CD8-positive, alpha-beta memory T cell (primary cell): ENCODE measurements at regions not wholly inside any gene's neighbourhood (a gene's known extent, or its start where the extent isn't known, plus 50 kb on each side); places are given as distances from the start of the nearest gene placed in this dataset.

Experiments
- CTCF ChIA-PET: fragments of 350-600 bp; sonication (Branson Sonifier 250); formaldehyde crosslinking; loops from one replicate; lab custom pipeline; 2021; ENCODE audit warnings: antibody characterized with exemption; lab: Charles Lee
- POLR2A ChIA-PET: fragments of 350-600 bp; sonication (Branson Sonifier 250); formaldehyde crosslinking; loops from one replicate; lab custom pipeline; 2021; ENCODE audit warnings: antibody characterized with exemption; lab: Charles Lee
- DNase-seq, 5 donors: peaks; one replicate each; pipeline versions ENCODE4 v3.0.0 to v3.0.0-alpha.2; 2020 to 2022; ENCODE audit warnings: mixed read lengths in 1 of 5
- H3K27ac ChIP-seq: one replicate; pipeline ENCODE4 v1.7.0; 2013; ENCODE audit warnings: low read depth, mild to moderate bottlenecking, low read length, moderate library complexity
- H3K27me3 ChIP-seq: 2 replicates; pipeline ENCODE4 v1.7.0; 2013; ENCODE audit warnings: low read length, mild to moderate bottlenecking; ENCODE audit not compliant: insufficient read depth, poor library complexity, severe bottlenecking
- H3K36me3 ChIP-seq: 2 replicates; pipeline ENCODE4 v1.7.0; 2013; ENCODE audit warnings: mild to moderate bottlenecking, low read length, moderate library complexity; ENCODE audit not compliant: insufficient read depth
- H3K4me1 ChIP-seq: 2 replicates; pipeline ENCODE4 v1.7.0; 2013; ENCODE audit warnings: mild to moderate bottlenecking, low read length, moderate library complexity; ENCODE audit not compliant: insufficient read depth
- H3K4me3 ChIP-seq: 2 replicates; pipeline ENCODE4 v1.7.0; 2013; ENCODE audit warnings: mild to moderate bottlenecking, low read length
- H3K9me3 ChIP-seq: 2 replicates; pipeline ENCODE4 v1.7.0; 2013; ENCODE audit warnings: mild to moderate bottlenecking, low read length
- H3K27ac Mint-ChIP-seq, 8 donors: one replicate each; pipeline ENCODE4 v1.8.0; 2020 to 2021; ENCODE audit warnings: mixed read lengths in 8 of 8, mild to moderate bottlenecking in 6 of 8, inconsistent platforms in 3 of 8, moderate library complexity in 3 of 8
- H3K27me3 Mint-ChIP-seq, 2 donors: one replicate each; pipeline ENCODE4 v1.8.0; 2020 to 2021; ENCODE audit warnings: mixed read lengths in 2 of 2, mild to moderate bottlenecking in 1 of 2, moderate library complexity in 1 of 2
- H3K36me3 Mint-ChIP-seq, 3 donors: one replicate each; pipeline ENCODE4 v1.8.0; 2020 to 2021; ENCODE audit warnings: mixed read lengths in 3 of 3, inconsistent platforms in 1 of 3, mild to moderate bottlenecking in 1 of 3
- H3K4me1 Mint-ChIP-seq, 3 donors: one replicate each; pipeline ENCODE4 v1.8.0; 2020 to 2021; ENCODE audit warnings: mixed read lengths in 3 of 3, inconsistent platforms in 1 of 3, mild to moderate bottlenecking in 1 of 3
- H3K4me3 Mint-ChIP-seq, 7 donors: one replicate each; pipeline ENCODE4 v1.8.0; 2020 to 2021; ENCODE audit warnings: mixed read lengths in 7 of 7, mild to moderate bottlenecking in 6 of 7, moderate library complexity in 4 of 7, inconsistent platforms in 2 of 7
- H3K9me3 Mint-ChIP-seq, 5 donors: one replicate each; pipeline ENCODE4 v1.8.0; 2020 to 2022; ENCODE audit warnings: mixed read lengths in 5 of 5, mild to moderate bottlenecking in 3 of 5, moderate library complexity in 2 of 5, inconsistent platforms in 1 of 5

DNA sequence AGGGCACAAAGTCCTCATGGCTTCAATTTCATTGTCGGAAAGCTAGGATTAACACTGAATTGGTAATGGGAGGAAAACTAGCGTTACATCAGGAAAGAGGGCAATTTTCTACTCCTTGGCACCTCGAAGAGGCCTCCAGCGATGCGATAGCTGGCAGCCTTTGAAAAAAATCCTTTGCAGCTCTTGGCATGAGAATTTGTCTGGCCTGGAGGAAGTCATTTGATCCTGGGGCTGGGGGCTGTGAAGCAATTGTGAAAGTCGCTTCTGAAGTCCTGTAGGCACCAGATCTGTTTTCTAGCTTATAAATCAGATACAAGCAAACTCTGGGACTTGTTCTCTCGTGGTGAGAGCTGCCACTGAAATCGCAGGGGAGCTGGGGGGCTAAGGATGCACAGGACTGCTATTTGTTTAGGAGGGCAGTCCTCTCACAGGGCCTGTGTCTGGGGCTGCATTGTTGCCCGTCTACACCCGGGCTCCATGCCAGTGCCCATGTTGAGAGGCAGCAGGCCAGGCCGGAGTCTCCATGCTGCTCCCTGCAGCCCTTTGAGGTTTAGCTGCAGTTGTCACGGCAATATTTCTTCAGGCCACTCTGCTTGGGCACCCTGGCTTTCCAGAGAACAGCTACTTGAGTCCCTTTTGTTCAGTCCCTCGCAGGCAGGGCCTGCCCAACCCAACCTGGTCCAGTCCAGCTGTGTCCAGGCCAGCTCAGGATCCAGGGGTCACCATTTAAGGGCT, 206.8 kb upstream of the LYZL1 start:
- CTCF ChIA-PET: no interaction called here
- DNase-seq: no peak
- H3K36me3 Mint-ChIP-seq: no peaks in the 10 kb centered on the region
- peaks cover 3 to 4% of the 10 kb centered on the region in 2 donors for H3K27me3 Mint-ChIP-seq
- H3K4me1 ChIP-seq: no peaks in the 10 kb centered on the region
- no peaks in the 10 kb centered on the region for H3K9me3 Mint-ChIP-seq
- H3K4me3 Mint-ChIP-seq: no peak overlapping the region
- no peaks in the 10 kb centered on the region for H3K9me3 ChIP-seq
- H3K4me1 Mint-ChIP-seq: no peaks in the 10 kb centered on the region
- H3K4me3 ChIP-seq: no peak overlapping the region
- no peaks in the 10 kb centered on the region for H3K27me3 ChIP-seq
- POLR2A ChIA-PET: no interaction called here
- H3K27ac Mint-ChIP-seq: no peak overlapping the region
- no peak overlapping the region for H3K27ac ChIP-seq
- H3K36me3 ChIP-seq: no peaks in the 10 kb centered on the region

DNA sequence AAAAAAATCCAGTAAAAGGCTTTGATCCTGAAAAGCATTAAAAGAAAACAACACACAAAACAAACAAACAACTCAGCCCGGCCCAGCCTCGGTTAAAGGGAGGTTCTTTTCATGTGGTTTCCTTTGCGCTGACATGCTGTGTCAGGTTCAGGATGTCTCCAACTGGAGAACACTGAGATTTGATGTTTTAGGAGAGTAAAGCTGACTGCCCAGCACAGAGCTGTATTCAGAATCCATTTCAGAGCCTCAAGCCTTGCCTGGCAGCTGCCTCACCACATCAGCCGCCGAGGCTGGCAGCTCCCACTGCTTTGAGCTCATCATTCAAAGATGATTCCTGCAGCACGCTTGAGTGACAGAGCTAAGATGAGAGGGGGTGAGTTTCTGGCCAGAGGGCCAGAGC, 205.8 kb upstream of the LYZL1 start:
- Histone ChIP-seq H3K4me3 (no peak overlapping the region), H3K36me3 (no peaks in the 10 kb centered on the region), H3K4me1 (no peaks in the 10 kb centered on the region), H3K27me3 (no peaks in the 10 kb centered on the region), H3K27ac (no peak overlapping the region), H3K9me3 (no peaks in the 10 kb centered on the region)
- CTCF ChIA-PET: no interaction called here
- DNase-seq: no peak
- Mint-ChIP-seq H3K27ac (no peak overlapping the region), H3K27me3 (peaks cover 3 to 4% of the 10 kb centered on the region in 2 donors), H3K36me3 (no peaks in the 10 kb centered on the region), H3K9me3 (no peaks in the 10 kb centered on the region), H3K4me1 (no peaks in the 10 kb centered on the region), H3K4me3 (no peak overlapping the region)
- POLR2A ChIA-PET: no interaction called here

DNA sequence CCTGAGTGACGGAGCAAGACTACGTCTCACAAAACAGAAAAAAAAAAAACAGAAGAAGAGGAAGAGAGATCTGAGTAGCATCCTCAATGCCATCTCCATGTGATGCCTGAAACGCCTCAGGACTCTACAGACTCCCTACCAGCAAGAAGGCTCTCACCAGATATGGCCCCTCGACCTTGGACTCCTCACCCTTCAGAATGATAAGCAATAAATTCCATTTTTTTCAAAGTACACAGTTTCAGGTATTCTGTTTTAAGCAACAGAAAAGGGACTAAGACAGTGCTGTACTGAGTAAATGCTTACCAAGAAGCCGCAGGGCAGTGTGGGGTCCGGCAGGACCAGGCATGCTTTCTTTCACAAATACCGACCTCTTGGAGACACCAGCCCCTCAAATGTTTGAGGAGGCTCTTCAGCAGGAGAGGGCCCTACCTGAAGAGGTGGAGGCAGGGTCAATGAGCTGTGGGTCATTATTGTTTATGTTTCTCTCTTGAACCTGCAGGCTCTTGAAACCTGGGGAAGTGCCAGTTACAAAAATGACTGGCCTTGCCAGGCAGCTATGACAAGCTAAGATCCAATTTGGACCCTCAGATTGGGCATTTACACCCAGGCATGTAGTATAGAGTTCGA, 204.1 kb upstream of the LYZL1 start:
- Histone ChIP-seq H3K27ac (no peak overlapping the region), H3K27me3 (no peaks in the 10 kb centered on the region), H3K9me3 (no peaks in the 10 kb centered on the region), H3K4me3 (no peak overlapping the region), H3K4me1 (no peaks in the 10 kb centered on the region), H3K36me3 (no peaks in the 10 kb centered on the region)
- Mint-ChIP-seq H3K27ac (no peak overlapping the region), H3K9me3 (no peaks in the 10 kb centered on the region), H3K36me3 (no peaks in the 10 kb centered on the region), H3K4me3 (no peak overlapping the region), H3K4me1 (no peaks in the 10 kb centered on the region), H3K27me3 (peaks cover 3 to 4% of the 10 kb centered on the region in 2 donors)
- DNase-seq: no peak
- ChIA-PET POLR2A (no interaction called here), CTCF (no interaction called here)

DNA sequence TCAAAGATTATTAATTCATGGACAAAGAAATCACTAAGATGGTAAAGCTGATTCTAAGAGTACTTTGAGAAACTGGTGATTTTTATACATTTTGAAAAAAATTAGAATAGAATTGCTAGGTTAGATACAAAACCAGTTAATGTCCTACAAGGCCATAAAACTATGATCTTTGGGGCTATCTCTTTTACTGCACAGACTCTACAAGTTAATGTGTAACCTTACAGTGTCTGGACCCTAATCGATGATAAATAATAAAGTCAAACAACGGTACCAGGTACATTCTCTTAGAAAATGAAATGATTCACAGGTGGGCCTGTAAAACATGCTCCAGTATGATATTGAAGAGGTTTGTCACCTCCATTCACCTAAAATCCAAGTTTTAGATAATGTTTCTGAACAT, 199.8 kb upstream of the LYZL1 start:
- Mint-ChIP-seq H3K4me3 (no peak overlapping the region), H3K4me1 (no peaks in the 10 kb centered on the region), H3K36me3 (no peaks in the 10 kb centered on the region), H3K27me3 (peaks cover 2 to 3% of the 10 kb centered on the region in 2 donors), H3K9me3 (peaks cover 0 to 2% (median 0%) of the 10 kb centered on the region in 5 donors), H3K27ac (no peak overlapping the region)
- no peak for DNase-seq
- H3K9me3 ChIP-seq: no peaks in the 10 kb centered on the region
- no peak overlapping the region for H3K27ac ChIP-seq
- H3K36me3 ChIP-seq: no peaks in the 10 kb centered on the region
- H3K4me1 ChIP-seq: no peaks in the 10 kb centered on the region
- H3K27me3 ChIP-seq: no peaks in the 10 kb centered on the region
- POLR2A ChIA-PET: no interaction called here
- H3K4me3 ChIP-seq: no peak overlapping the region
- CTCF ChIA-PET: no interaction called here

DNA sequence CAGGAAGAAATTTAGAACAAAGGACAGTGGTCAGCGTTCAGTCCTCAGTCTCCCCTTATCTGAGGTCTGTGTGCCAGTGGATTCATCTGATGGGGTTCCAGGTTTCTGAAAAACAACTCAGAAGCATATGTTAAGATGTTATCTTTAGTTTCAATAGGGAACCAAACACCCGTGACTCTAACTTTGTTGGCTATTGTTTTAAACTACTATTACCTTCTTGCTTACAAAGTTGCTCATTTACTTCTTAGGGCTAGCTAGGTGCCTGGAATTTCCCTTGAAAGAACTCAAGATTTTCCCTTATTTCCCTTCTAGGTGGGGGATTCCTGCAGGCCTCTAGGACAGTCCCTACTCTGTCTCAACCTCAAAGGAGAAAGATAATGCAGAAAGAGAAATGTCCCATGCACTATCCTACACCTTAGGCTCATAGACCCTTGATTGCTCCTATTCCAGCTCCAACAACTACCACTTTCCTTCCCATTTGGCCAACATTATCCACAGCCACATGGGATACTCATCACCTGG, 192.5 kb upstream of the LYZL1 start:
- H3K27ac ChIP-seq: no peak overlapping the region
- peaks cover 4 to 6% of the 10 kb centered on the region in 2 donors for H3K27me3 Mint-ChIP-seq
- no peak overlapping the region for H3K4me3 ChIP-seq
- POLR2A ChIA-PET: no interaction called here
- no peaks in the 10 kb centered on the region for H3K4me1 ChIP-seq
- H3K9me3 ChIP-seq: no peaks in the 10 kb centered on the region
- no peak for DNase-seq
- no peak overlapping the region for H3K27ac Mint-ChIP-seq
- peaks cover 0 to 3% (median 2%) of the 10 kb centered on the region in 5 donors for H3K9me3 Mint-ChIP-seq
- no peak overlapping the region for H3K4me3 Mint-ChIP-seq
- no peaks in the 10 kb centered on the region for H3K36me3 ChIP-seq
- H3K27me3 ChIP-seq: no peaks in the 10 kb centered on the region
- CTCF ChIA-PET: no interaction called here
- H3K4me1 Mint-ChIP-seq: no peaks in the 10 kb centered on the region
- no peaks in the 10 kb centered on the region for H3K36me3 Mint-ChIP-seq

DNA sequence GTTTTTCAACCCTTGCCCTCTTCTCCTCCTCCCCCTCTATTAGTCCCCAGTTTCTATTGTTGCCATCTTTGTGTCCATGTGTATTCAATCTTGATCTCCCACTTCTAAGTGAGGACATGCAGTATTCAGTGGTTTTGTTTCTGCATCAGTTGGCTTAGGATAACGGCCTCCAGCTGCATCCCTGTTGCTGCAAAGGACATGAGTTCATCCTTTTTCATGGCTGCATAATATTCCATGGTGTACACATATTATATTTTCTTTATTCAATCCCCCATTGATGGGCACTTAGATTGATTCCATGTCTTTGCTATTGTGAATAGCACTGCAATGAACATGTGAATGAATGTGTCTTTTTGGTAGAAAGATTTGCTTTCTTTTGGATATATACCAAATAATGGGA, 190.4 kb upstream of the LYZL1 start:
- H3K27me3 ChIP-seq: no peaks in the 10 kb centered on the region
- Mint-ChIP-seq H3K27ac (no peak overlapping the region), H3K9me3 (peaks cover 0 to 3% (median 2%) of the 10 kb centered on the region in 5 donors), H3K27me3 (peaks cover 9 to 13% of the 10 kb centered on the region in 2 donors), H3K4me3 (no peak overlapping the region), H3K36me3 (no peaks in the 10 kb centered on the region), H3K4me1 (no peaks in the 10 kb centered on the region)
- no peak for DNase-seq
- POLR2A ChIA-PET: no interaction called here
- no peak overlapping the region for H3K27ac ChIP-seq
- no peaks in the 10 kb centered on the region for H3K9me3 ChIP-seq
- no peak overlapping the region for H3K4me3 ChIP-seq
- no peaks in the 10 kb centered on the region for H3K4me1 ChIP-seq
- H3K36me3 ChIP-seq: no peaks in the 10 kb centered on the region
- CTCF ChIA-PET: no interaction called here

DNA sequence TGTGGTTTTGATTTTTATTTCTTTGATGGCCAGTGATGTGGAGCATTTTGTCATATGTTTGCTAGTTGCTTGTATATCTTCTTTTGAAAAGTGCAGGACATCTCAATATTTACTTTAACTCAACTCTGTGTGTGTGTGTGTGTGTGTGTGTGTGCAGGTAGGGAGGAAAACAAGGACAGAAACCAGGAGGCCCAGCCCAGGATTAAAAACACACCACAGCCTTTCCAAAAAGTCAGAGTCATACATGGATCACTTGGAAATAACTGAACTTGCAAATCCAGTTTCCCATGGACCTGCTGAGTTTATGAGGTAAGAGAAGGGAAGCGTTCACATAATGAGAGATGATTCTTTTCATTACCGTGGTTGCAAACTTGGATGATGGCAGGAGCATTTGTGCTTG, 189.9 kb upstream of the LYZL1 start:
- H3K4me3 Mint-ChIP-seq: no peak overlapping the region
- H3K9me3 Mint-ChIP-seq: peaks cover 0 to 3% (median 1%) of the 10 kb centered on the region in 5 donors
- Histone ChIP-seq H3K9me3 (no peaks in the 10 kb centered on the region), H3K36me3 (no peaks in the 10 kb centered on the region), H3K4me1 (no peaks in the 10 kb centered on the region), H3K27ac (no peak overlapping the region), H3K27me3 (no peaks in the 10 kb centered on the region), H3K4me3 (no peak overlapping the region)
- CTCF ChIA-PET: no interaction called here
- H3K27ac Mint-ChIP-seq: no peak overlapping the region
- DNase-seq: no peak
- no peaks in the 10 kb centered on the region for H3K4me1 Mint-ChIP-seq
- H3K36me3 Mint-ChIP-seq: no peaks in the 10 kb centered on the region
- POLR2A ChIA-PET: no interaction called here
- peaks cover 9 to 13% of the 10 kb centered on the region in 2 donors for H3K27me3 Mint-ChIP-seq

DNA sequence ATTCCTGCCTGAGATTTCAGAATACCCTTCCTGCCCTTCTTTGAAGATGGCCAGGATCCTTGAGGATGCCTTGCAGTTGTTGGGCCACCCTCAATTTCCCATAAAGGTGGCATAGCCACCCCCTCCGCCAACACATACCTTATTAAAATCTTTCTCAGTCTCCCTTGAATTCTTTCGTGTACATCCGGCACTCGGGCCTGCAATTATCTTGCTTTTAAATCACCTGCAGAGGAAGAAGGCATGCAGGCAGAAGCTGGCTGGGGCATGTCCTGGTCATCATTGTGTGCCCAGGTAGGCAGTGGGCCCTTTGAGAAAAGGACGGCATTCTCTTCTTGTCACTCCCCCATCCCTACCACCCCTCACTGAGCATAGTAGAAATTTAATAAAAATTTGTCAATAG, 189.5 kb upstream of the LYZL1 start:
- H3K4me1 Mint-ChIP-seq: no peaks in the 10 kb centered on the region
- peaks cover 9 to 13% of the 10 kb centered on the region in 2 donors for H3K27me3 Mint-ChIP-seq
- CTCF ChIA-PET: no interaction called here
- peaks cover 0 to 3% (median 0%) of the 10 kb centered on the region in 5 donors for H3K9me3 Mint-ChIP-seq
- Histone ChIP-seq H3K4me3 (no peak overlapping the region), H3K4me1 (no peaks in the 10 kb centered on the region), H3K36me3 (no peaks in the 10 kb centered on the region), H3K9me3 (no peaks in the 10 kb centered on the region), H3K27ac (no peak overlapping the region), H3K27me3 (no peaks in the 10 kb centered on the region)
- H3K27ac Mint-ChIP-seq: no peak overlapping the region
- no peak for DNase-seq
- H3K36me3 Mint-ChIP-seq: no peaks in the 10 kb centered on the region
- POLR2A ChIA-PET: no interaction called here
- no peak overlapping the region for H3K4me3 Mint-ChIP-seq
